Right lung (tissue), 2 donors: ENCODE measurements at regions not wholly inside any gene's neighbourhood (a gene's known extent, or its start where the extent isn't known, plus 50 kb on each side); places are given as distances from the start of the nearest gene placed in this dataset.

Source experiments
- DNase-seq, 2 donors: peaks; one replicate each; pipeline ENCODE4 v3.0.0-alpha.2; 2013

GRCh38 chr18:24878289-24878688 lies 417.9 kb downstream of the HRH4 start:
- DNase-seq: peak; percentile 41 to 54

GRCh38 chr18:24885276-24885675 lies 424.8 kb downstream of the HRH4 start:
- no peak for DNase-seq

DNA sequence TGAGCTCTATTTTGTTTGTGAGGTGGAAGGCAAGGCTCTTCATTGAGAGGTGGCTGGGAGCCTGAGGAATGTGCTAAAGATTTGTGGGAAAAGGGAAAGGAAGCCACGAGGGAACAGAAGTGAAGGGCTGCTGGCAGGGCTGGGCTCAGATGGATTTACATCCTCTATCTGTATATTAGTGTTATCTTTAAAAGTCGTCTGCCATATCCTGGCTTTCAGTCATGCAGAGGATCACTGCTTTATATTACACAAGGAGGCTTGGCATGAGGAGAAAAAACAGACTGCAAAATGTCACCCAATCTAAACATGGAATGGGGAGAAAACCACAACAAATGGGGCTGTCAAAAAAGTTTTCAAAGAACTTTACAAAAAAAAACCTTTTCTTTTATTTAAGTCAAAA lies 434.4 kb downstream of the HRH4 start:
- DNase-seq: no peak

GRCh38 chr18:24897461-24897860 lies 437.0 kb downstream of the HRH4 start:
- DNase-seq: no peak

DNA sequence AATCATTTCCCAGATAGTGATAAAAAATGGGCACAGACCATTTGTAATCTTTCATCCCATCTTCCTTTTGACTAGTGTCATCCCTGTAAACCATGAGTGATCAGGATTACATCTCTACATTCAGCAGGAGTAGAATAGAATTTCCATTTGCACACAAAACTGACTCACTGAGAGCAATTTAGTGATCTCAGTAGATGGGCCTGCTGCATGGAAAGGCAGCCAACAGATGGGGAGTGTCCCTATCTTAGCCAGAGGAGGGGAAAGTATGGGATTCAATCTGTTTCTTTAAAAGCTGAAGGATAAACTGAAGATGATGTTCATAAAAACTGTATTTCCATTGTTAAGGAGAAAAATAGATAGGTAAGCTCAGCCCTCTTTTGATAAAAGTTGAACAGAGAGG lies 441.7 kb downstream of the ZNF521 start:
- DNase-seq: no peak

GRCh38 chr18:24913507-24914170 lies 438.3 kb downstream of the ZNF521 start:
- no peak for DNase-seq

GRCh38 chr18:24914171-24914525 lies 437.8 kb downstream of the ZNF521 start:
- no peak for DNase-seq

DNA sequence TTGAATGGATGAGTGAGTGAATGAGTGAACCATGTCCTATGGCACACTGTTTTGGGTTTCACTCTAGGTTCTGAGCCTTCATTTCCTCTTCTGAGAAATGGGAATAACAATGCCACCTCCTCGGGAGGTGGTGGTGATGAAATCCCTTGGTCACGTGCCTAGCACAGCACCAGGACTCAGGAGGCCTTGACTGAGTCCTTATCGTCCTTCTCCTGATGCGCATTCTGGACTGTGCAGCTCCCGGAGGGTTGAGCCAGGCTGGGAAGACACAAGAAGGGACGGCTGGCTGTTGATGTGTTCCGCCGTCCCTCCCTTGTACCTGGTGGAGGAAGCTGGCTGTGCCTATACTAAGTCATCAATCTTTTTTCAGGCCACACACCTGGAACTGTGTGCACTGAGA lies 437.3 kb downstream of the ZNF521 start:
- DNase-seq: no peak

DNA sequence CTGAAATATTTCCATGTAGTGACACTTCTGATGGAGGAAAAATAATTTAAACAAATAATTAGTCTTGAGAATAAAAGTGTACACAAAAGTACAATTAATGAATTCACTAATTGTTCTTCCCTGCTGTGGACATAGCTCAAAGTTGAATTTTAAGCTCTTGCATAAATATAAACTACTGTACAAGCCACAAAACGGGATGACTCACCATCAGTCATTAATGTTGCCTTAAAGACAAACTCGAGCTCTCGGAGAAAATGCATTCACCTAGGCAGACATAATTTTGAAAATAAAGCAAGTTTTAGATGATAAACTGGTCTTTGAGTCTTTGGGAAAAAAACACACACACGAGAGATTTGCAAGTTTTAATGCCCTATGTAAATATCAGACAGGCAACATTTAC lies 436.4 kb downstream of the ZNF521 start:
- DNase-seq: no peak

- DNase-seq: no peak
Observed at GRCh38 chr18:24917767-24918166, 434.2 kb downstream of the ZNF521 start.

- DNase-seq: no peak
Observed at GRCh38 chr18:24918257-24918656, 433.7 kb downstream of the ZNF521 start.

- DNase-seq: no peak
Observed at GRCh38 chr18:24919181-24919797, 432.7 kb downstream of the ZNF521 start.

DNA sequence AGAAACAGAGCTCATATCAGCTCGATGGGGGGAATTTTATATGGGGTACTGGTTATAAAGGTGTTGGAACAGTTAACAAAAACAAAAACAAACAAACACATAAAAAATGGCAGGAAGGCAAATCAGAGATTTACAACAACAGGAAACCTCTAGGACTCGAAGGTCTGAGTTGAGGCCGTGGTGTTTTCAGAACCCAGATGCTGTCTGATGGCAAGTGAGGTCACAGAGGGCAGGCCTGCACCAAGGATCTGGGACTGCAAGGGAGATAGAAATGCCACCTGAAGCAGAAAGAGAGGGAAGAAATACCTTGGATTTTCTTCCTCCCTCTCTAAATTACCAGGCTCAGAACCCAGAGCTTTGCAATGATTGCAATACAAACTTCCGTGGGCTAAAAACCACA lies 429.5 kb downstream of the ZNF521 start:
- DNase-seq: no peak

DNA sequence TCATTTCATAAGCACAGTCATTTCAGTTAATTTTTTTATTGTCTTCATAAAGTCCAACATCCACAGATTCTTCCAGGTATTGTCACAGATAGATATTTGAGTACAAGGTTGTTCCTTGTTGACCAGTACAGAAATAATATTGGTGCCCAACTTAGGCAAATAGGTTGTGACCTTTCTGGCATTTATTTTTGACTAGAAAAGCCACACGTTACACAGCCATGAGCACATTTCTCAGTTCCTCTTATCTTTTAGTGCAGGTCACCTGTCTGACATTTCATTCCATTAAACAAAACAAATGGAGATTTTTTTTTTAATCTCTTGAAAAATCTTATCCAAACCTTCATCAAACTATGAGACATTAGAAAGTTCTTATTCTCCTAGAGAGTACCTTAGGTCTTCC lies 428.8 kb downstream of the ZNF521 start:
- DNase-seq: no peak

DNA sequence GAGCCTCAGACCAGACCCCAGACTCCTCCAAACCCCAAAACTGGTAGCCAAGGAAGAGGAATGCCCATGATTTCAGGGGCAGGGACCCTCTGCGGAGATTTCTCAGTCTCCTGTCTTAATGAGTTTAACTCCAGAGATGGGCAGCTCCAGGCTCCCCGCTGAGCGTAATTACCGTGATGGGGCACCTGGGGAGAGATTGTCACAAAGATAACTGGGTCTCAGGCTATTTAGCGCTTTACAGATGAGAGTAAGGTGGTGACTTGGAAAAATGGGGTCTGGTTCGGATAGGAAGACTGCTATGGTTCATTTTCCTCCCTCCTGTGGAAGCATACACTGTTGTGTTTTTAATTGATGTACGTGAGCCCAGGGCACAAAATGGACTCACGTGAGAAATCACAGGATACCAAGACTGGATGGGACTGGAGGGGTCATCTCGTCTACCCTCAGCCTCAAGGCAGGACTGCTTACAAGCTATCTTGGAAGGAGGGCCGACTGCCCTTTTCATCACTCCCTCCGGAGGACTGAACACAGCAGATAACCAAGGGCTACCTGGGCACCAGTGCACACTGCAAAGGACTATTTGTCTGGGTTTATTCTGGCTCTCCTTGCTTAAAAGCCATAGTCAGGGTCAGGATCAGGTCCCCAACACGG lies 427.8 kb downstream of the ZNF521 start:
- no peak for DNase-seq

DNA sequence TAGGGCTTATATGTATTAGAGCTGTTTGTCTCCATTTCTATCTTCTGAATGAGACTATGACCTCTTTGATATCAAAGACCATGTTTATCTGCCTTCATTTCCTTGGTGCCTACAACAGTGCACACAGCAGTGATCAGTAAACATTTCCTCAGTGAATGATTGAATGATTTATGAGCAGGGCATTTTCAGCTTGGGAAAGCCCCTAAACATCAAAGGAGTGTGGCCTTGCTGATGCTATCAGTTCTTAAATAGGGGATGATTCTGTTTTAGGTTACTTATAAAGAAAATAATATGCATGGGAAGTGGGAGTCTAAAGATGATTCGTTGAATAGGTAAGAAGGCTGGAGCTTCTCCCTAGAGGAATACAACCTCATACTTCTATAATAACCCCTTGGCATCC lies 425.3 kb downstream of the ZNF521 start:
- no peak for DNase-seq

- no peak for DNase-seq
Observed at GRCh38 chr18:24928301-24928878, 423.6 kb downstream of the ZNF521 start.

- no peak for DNase-seq
Observed at GRCh38 chr18:24930478-24930877, 421.5 kb downstream of the ZNF521 start.

DNA sequence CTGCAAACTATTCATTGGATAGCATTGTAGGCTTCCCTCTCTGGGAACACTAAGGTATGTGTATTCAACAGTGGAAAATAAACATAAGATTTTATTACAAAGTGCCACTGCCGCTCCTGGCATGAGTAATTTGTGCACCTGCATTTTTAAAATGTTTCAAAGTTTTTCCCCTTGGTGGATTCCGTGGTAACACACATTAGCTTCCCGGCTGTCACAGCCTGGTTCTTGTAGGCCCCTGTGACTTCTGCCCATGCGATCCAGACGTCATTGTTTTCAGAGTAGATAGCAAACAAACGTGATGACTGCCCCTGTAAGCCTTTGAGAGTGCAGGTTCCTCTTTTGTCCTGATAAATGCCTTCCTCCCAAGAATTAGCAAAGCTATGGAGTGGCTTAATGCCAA lies 421.0 kb downstream of the ZNF521 start:
- no peak for DNase-seq

DNA sequence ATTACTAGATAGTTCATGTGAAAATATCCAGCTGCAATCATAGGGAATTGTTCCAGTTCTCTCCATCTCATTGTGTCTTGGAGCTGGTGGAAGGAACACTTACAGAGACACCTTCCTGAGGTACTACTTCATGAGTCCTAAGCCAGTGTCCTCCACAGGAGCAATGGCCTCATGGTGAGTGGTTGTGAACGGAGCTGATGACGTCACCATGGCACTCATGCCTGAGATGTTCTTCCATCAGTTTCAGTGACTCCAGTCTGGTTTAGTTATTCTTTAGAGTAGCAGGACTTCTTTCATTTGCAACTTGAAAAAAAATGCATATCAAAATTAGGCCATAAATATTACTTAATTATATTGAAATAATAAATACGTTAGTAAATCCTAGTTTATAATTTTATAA lies 418.6 kb downstream of the ZNF521 start:
- no peak for DNase-seq

GRCh38 chr18:24934258-24934932 lies 417.6 kb downstream of the ZNF521 start:
- no peak for DNase-seq

DNA sequence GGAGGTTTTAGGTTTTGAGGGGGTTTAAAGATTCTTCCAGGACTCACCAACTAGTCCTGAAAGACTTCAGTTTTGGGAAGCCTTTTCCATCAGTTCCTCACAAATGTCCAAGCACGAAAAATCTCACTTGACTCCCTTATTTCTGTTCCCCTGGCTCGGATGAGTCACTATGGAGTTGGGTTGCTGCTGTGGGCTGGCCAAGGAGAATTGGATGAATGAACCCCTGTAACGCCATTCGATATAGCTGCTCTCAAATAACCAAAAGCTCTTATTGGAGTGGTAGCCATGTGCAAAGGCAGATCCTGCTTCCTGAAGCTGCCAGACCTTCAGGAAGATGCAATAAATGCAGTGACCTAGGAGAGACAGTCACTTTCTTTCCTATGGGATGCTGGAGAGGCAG lies 417.0 kb downstream of the ZNF521 start:
- DNase-seq: no peak

GRCh38 chr18:24935896-24936295 lies 416.1 kb downstream of the ZNF521 start:
- DNase-seq: no peak
